ENCODE measurements at regions not wholly inside any gene's neighbourhood (a gene's known extent, or its start where the extent isn't known, plus 50 kb on each side); places are given as distances from the start of the nearest gene placed in this dataset.

DNA sequence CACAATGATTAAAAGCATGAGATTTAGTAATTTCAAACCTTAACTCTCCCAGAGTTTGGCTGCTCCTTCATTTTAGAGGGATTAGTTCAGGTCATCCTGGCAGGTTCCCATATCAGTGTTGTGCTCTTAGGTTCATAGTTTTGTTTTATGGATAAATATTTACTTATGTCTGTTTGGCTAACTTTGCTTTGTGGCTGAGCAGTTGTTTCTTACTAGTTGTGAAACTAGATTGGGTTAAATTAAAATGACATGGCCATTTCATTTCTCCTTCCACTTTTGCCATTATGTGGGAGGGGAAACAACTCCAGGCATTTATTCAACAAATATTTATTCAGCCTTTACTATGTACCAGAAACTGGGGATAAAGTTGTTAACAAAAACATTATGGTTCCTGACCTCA, 158.8 kb downstream of the TMTC3 start:
- ATAC-seq, result no peak
- H3K4me3 Mint-ChIP-seq, result no peak overlapping the region
- DNase-seq (ENCODE audit: low spot score), result no peak

DNA sequence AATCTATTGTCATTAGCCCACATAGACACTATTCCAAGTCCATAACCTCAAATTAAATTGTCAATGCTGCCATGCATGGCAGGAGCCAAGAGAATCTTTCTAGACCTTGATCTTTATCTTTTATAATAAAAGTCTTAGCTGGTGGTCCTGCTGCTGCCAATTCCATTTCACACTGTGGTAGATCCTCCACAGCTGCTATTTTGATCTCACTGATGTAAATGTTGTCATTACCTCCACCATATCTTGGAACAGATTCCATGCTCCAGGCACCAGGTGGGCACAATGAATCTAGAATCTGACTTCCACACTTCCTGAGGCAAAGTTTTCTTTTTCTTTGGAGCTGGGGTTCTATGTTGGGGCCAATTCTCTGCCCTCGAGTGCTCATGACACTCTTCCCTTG, 161.2 kb downstream of the TMTC3 start:
- no peak overlapping the region for H3K27ac Mint-ChIP-seq
- DNase-seq (ENCODE audit: low spot score) (no peak), ATAC-seq (no peak)
- H3K4me1 Mint-ChIP-seq (ENCODE audit: low read depth in 2 of 2), result peaks cover 0 to 6% of the 10 kb centered on the region in 2 donors
- no peaks in the 10 kb centered on the region for H3K27me3 Mint-ChIP-seq
- no peak overlapping the region for H3K4me3 Mint-ChIP-seq
- H3K9me3 Mint-ChIP-seq, result peaks cover 10% of the 10 kb centered on the region
- no peaks in the 10 kb centered on the region for H3K36me3 Mint-ChIP-seq

More for the DNA sequence above, 158.8 kb downstream of the TMTC3 start:
- H3K4me1 Mint-ChIP-seq (ENCODE audit: low read depth in 2 of 2), result peaks cover 0 to 8% of the 10 kb centered on the region in 2 donors
- H3K27ac Mint-ChIP-seq, result peak overlapping the region in 1 of 2 donors; percentile 57
- no peaks in the 10 kb centered on the region for H3K9me3 Mint-ChIP-seq
- H3K27me3 Mint-ChIP-seq, result no peaks in the 10 kb centered on the region
- H3K36me3 Mint-ChIP-seq, result no peaks in the 10 kb centered on the region

DNA sequence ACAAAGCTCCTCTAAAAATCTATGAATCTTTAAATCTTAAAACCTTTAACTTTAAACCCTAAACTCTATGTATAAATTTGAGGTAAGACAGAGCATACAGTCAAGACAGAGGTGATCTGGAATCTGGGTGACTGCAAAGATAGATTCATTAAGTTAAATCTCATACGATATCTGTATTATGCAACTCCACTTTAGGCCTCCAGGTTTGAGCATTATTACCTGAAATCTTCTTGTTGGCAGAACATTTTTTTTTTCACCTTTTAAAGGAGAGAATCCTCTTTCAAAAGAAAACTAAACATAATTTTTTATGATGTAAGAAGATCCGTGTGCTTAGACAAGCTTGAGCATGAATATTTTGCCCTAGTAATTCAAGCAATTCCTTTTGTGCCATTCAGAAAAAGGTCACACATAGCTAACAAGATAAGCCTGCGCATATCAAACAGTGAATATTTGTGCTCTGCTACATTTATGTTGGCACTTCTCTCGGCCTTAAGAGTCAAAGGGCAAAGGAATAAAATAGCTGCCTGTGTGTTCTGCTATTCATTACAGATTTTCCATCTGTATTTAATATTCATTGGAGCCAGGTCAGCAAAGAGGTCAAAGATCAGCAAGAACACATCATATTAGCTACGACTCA, 163.3 kb downstream of the TMTC3 start:
- no peaks in the 10 kb centered on the region for H3K4me1 Mint-ChIP-seq (ENCODE audit: low read depth in 2 of 2)
- peaks cover 11% of the 10 kb centered on the region for H3K9me3 Mint-ChIP-seq

DNA sequence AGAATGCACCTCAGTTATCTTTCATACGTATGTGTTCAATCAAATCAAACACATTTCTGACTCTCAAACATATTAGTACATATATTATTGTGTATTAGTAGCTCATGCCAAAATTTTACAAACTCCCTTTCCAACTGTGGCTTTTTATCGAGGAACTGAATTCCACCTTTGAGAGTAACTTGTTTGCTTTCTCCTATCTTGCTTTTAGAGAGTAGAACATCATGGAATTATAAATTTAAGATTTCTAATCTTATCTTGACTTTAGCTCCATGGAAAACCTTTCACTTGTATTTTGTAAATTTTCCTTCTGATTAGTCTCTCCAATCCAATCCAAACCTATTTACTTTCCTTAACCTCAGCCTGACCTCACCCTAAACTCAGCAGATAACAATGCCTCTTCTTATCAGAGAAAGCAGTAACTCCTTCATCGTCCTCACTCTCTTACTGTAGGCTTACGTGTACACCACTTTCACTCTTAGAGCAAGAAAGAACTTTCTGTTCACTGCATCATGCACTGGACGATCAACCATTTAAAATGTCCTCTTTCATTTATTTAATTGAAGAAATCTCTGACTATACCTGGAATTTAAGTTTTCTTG, 164.5 kb downstream of the TMTC3 start:
- Mint-ChIP-seq H3K4me1 (ENCODE audit: low read depth in 2 of 2) (no peaks in the 10 kb centered on the region), H3K27me3 (no peaks in the 10 kb centered on the region), H3K9me3 (peaks cover 11% of the 10 kb centered on the region), H3K4me3 (no peak overlapping the region), H3K27ac (no peak overlapping the region), H3K36me3 (no peaks in the 10 kb centered on the region)
- DNase-seq (ENCODE audit: low spot score) (no peak), ATAC-seq (no peak)

More for the DNA sequence above, 163.3 kb downstream of the TMTC3 start:
- no peaks in the 10 kb centered on the region for H3K27me3 Mint-ChIP-seq
- DNase-seq (ENCODE audit: low spot score) (no peak), ATAC-seq (no peak)
- H3K4me3 Mint-ChIP-seq, result no peak overlapping the region
- no peak overlapping the region for H3K27ac Mint-ChIP-seq
- no peaks in the 10 kb centered on the region for H3K36me3 Mint-ChIP-seq

DNA sequence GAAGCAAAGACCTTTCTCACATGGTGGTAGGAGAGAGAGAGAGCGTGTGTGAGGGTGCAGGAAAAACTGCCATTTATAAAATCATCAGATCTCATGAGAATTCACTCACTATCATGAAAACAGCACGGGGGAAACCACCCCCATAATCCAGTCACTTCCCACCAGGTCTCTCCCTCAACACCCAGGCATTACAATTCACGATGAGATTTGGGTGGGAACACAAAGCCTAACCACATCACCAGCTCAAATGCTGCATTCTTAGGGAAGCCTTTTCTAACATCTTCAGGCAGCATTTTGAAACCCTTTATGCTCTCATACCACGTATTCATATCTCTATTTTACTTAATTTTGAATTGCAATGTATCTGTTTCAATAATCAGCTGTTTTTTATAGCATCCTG, 165.9 kb downstream of the TMTC3 start:
- Mint-ChIP-seq H3K36me3 (no peaks in the 10 kb centered on the region), H3K9me3 (peaks cover 11% of the 10 kb centered on the region), H3K27me3 (no peaks in the 10 kb centered on the region), H3K4me3 (no peak overlapping the region), H3K27ac (no peak overlapping the region), H3K4me1 (ENCODE audit: low read depth in 2 of 2) (no peaks in the 10 kb centered on the region)
- DNase-seq (ENCODE audit: low spot score), result no peak
- no peak for ATAC-seq

DNA sequence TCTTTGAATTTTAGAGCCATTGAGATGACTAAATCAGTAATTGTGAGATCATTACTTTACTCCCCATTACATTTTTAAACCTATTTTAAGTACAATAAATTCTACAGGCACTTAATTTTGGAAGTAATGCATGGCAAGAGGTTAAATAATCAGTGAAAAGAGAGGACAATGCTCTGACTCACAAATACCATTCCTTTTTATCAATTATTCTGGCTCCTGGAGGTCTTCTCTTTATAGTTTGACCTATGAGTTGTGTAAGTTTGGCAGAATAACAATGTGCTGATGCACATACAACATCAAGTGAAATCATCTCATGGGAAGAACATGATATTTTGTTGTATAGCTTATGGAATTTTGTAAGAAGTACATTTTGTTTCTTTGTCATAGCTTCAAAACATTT, 166.7 kb downstream of the TMTC3 start:
- ATAC-seq (no peak), DNase-seq (ENCODE audit: low spot score) (no peak)
- peaks cover 11% of the 10 kb centered on the region for H3K9me3 Mint-ChIP-seq
- no peak overlapping the region for H3K4me3 Mint-ChIP-seq
- no peaks in the 10 kb centered on the region for H3K4me1 Mint-ChIP-seq (ENCODE audit: low read depth in 2 of 2)
- H3K27ac Mint-ChIP-seq, result no peak overlapping the region
- H3K27me3 Mint-ChIP-seq, result no peaks in the 10 kb centered on the region
- no peaks in the 10 kb centered on the region for H3K36me3 Mint-ChIP-seq

DNA sequence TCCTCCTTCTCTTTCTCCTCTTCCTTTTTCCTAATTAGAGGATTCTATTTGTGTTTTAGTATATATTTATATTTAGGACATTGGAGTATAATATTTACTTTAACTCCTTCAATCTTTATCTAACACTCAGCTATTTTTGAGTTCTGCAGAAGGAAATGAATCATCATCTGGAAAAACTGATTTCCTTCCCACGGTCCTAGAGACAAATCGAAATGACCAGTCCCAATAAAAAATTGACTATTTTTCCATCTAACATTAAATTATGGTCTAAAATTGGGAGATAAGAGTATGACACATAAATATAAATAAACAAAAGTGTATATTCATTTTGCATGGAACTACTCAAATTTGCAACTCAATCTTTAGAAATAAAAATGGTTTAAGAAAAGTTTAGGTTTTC, 167.4 kb downstream of the TMTC3 start:
- Mint-ChIP-seq H3K4me3 (no peak overlapping the region), H3K9me3 (peaks cover 11% of the 10 kb centered on the region), H3K36me3 (no peaks in the 10 kb centered on the region), H3K4me1 (ENCODE audit: low read depth in 2 of 2) (no peaks in the 10 kb centered on the region), H3K27me3 (no peaks in the 10 kb centered on the region), H3K27ac (no peak overlapping the region)
- DNase-seq (ENCODE audit: low spot score) (no peak), ATAC-seq (no peak)

DNA sequence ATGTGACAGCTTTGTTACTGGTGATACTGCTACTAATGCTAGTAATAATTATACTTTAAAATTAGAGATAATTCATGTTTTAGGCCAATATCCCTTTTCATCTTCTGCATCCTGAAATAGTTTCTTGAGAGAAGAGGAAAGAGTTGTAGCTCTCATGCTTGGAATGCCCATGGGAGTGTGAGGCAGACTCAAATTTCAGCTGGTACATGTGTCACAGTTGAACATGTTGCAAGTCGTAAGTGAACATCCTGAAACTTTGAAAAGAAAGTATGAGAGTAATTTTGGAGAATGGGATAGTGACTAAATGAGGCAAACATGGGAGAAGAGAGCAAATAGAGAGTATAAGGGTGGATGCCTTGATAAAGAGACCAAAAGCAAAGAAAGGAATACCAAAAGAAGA, 168.0 kb downstream of the TMTC3 start:
- Mint-ChIP-seq H3K36me3 (no peaks in the 10 kb centered on the region), H3K27ac (no peak overlapping the region), H3K27me3 (no peaks in the 10 kb centered on the region), H3K9me3 (peaks cover 15% of the 10 kb centered on the region), H3K4me3 (no peak overlapping the region), H3K4me1 (ENCODE audit: low read depth in 2 of 2) (no peaks in the 10 kb centered on the region)
- ATAC-seq (no peak), DNase-seq (ENCODE audit: low spot score) (no peak)

DNA sequence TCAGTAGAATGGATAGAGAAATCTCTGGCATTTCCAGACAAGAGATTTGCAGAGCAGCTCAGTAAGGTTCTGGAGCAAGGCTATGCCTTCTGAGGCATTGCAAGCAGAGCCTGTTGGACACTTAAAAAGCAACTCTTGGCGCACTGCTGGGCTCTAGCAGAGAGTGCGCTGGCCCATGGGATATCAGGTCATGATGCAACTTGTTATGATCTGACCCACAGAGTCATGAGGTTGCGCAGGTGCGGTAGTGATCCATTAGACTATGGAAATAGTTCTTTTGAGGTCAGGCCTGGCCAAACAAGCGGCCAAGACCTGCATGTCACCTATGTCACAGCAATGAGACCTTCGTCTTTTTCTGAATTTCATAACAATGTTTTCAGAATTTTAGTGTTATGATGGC, 168.6 kb downstream of the TMTC3 start:
- H3K4me3 Mint-ChIP-seq, result no peak overlapping the region
- H3K27me3 Mint-ChIP-seq, result no peaks in the 10 kb centered on the region
- H3K9me3 Mint-ChIP-seq, result peaks cover 15% of the 10 kb centered on the region
- no peaks in the 10 kb centered on the region for H3K36me3 Mint-ChIP-seq
- ATAC-seq (no peak), DNase-seq (ENCODE audit: low spot score) (no peak)
- H3K4me1 Mint-ChIP-seq (ENCODE audit: low read depth in 2 of 2), result no peaks in the 10 kb centered on the region
- H3K27ac Mint-ChIP-seq, result no peak overlapping the region

DNA sequence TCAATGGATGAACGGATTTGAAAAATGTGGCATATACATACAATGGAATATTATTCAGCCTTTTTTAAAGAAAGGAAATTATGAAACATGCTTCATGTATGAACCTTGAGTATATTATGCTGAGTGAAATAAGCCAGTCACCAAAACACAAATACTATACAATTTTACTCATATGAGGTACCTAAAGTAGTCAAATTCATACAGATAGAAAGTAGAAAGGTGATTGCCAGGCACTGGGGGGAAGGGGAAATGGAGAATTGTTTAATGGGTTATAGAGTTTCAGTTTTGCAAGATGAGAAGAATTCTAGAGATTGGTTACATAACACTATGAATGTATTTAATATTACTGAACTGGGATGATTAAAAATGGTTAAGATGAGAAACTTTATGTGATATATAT, 171.4 kb downstream of the TMTC3 start:
- Mint-ChIP-seq H3K27ac (no peak overlapping the region), H3K9me3 (peaks cover 9% of the 10 kb centered on the region), H3K4me1 (ENCODE audit: low read depth in 2 of 2) (no peaks in the 10 kb centered on the region), H3K4me3 (no peak overlapping the region), H3K36me3 (no peaks in the 10 kb centered on the region), H3K27me3 (no peaks in the 10 kb centered on the region)
- DNase-seq (ENCODE audit: low spot score) (no peak), ATAC-seq (no peak)

DNA sequence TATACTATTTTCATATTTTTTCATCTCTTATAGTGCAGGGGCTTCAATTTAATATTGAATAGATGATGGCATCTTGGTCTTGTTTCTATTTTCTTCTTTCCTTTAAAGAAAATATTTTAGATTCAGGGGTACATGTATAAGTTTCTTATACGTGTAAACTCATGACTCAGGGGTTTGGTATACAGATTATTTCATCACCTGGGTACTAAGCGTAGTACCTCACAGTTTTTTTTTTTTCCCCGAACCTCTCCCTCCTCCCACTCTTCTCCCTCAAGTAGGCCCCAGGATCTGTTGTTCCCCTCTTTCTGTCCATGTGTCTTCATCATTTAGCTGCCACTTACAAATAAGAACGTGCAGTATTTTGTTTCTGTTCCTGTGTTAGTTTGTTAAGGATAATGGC, 172.6 kb downstream of the TMTC3 start:
- no peaks in the 10 kb centered on the region for H3K4me1 Mint-ChIP-seq (ENCODE audit: low read depth in 2 of 2)

DNA sequence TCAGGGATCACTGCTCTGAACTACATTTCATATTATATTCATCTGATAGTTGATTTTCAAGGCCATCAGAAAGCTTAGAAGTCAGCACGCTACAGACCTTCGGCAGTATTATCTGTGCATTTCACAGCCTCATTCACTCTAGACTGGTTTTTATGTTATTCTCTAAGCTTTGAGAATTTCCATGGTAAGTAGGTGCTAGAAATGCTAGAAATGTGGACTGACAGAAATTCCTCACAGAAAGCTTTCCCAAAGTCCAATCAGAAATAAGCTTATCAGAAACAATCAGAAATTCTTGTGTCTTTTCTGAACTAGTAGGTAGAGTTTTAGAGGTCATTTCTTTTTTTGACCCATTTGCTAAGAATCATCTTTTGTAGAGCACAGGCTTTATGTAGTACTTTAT, 176.6 kb downstream of the TMTC3 start:
- no peak for DNase-seq (ENCODE audit: low spot score)
- H3K9me3 Mint-ChIP-seq, result peaks cover 13% of the 10 kb centered on the region
- H3K4me3 Mint-ChIP-seq, result no peak overlapping the region
- no peaks in the 10 kb centered on the region for H3K36me3 Mint-ChIP-seq
- no peaks in the 10 kb centered on the region for H3K4me1 Mint-ChIP-seq (ENCODE audit: low read depth in 2 of 2)
- H3K27me3 Mint-ChIP-seq, result no peaks in the 10 kb centered on the region
- H3K27ac Mint-ChIP-seq, result no peak overlapping the region
- no peak for ATAC-seq

More for the DNA sequence above, 172.6 kb downstream of the TMTC3 start:
- peaks cover 9% of the 10 kb centered on the region for H3K9me3 Mint-ChIP-seq
- DNase-seq (ENCODE audit: low spot score) (no peak), ATAC-seq (no peak)
- no peaks in the 10 kb centered on the region for H3K27me3 Mint-ChIP-seq
- H3K4me3 Mint-ChIP-seq, result no peak overlapping the region
- no peak overlapping the region for H3K27ac Mint-ChIP-seq
- H3K36me3 Mint-ChIP-seq, result no peaks in the 10 kb centered on the region

DNA sequence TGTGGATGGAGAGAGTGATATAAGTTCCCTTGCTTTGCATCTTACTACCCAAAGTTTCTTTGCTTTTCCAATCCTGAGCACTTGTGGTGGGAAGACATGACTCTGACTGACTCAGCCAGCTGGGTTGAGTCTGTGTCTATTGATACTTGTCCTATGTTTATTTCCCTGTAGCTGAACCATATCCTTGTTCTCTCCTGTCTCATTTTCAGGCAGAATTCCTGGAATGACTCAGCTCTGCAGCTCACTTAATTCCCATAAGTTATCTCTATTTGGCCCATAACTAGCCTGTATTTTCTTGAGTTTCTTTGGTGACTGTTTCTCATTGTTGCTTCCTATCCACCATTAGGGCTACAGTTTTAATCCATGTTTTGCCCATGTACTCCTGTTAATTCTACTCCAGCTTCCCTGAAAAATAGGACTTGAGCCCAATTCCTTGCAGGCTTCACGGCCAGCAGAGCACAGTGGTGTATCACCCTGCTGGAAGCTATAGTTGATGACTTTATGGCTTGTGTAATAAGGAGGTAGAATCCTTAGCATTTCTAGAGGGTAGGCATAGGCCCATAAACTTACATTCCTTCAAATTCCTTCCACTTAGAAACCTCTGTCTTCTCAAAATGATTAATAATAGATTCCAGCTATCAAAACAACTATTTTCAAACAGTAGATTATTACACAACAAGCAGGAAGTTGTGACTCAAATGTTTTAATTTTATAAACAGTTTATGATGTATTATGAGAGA, 183.1 kb downstream of the TMTC3 start:
- H3K9me3 Mint-ChIP-seq, result peaks cover 14% of the 10 kb centered on the region
- no peak overlapping the region for H3K4me3 Mint-ChIP-seq
- H3K27me3 Mint-ChIP-seq, result no peaks in the 10 kb centered on the region
- DNase-seq (ENCODE audit: low spot score) (no peak), ATAC-seq (no peak)
- H3K4me1 Mint-ChIP-seq (ENCODE audit: low read depth in 2 of 2), result no peaks in the 10 kb centered on the region
- H3K27ac Mint-ChIP-seq, result no peak overlapping the region
- H3K36me3 Mint-ChIP-seq, result no peaks in the 10 kb centered on the region

DNA sequence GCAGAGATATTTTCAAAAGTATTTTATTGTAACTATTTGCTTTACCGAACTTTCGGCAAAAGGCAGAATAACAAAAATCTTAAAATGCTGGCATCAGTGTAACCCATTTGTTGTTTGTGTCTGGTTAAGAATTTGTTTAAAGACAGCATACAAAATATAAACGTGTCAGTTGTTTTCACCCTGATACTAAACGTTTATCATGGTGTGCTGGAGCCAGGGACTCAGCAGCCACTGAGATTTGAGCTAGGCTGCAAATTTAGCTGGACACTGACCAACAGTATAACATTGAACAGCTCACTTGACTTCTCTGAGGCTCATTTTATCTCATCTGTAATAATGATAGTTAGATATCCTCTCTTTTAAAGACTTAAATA, 183.7 kb downstream of the TMTC3 start:
- Mint-ChIP-seq H3K27me3 (no peaks in the 10 kb centered on the region), H3K27ac (no peak overlapping the region), H3K4me1 (ENCODE audit: low read depth in 2 of 2) (no peaks in the 10 kb centered on the region), H3K4me3 (no peak overlapping the region), H3K36me3 (no peaks in the 10 kb centered on the region), H3K9me3 (peaks cover 14% of the 10 kb centered on the region)
- DNase-seq (ENCODE audit: low spot score), result no peak
- ATAC-seq, result no peak

All from natural killer cell treated with Interleukin-12 subunit alpha and Interleukin-12 subunit beta and Interleukin-15 and Interleukin-18, amount 100 ng/mL, for 72 hours (primary cell).